Vagina (tissue), 2 donors: ENCODE measurements at regions not wholly inside any gene's neighbourhood (a gene's known extent, or its start where the extent isn't known, plus 50 kb on each side); places are given as distances from the start of the nearest gene placed in this dataset.

Experiments
- POLR2A ChIP-seq, 2 donors: fragments of 450-650 bp; IDR thresholded peaks; one replicate each; pipeline ENCODE4 v1.6.1; 2017; ENCODE audit warnings: antibody characterized with exemption in 2 of 2, mild to moderate bottlenecking in 2 of 2, moderate library complexity in 2 of 2
- TF ChIP-seq, protein P1 (sequence below), 3 experiments: fragments of 450-650 bp in 2 of 3; fragments of 200-600 bp in 1 of 3; sonication (generic) in 1 of 3; IDR thresholded peaks; one replicate each; pipeline ENCODE4 v1.5.1; 2017 to 2019; ENCODE audit warnings: antibody characterized with exemption in 3 of 3, mild to moderate bottlenecking in 2 of 3, moderate library complexity in 2 of 3

DNA sequence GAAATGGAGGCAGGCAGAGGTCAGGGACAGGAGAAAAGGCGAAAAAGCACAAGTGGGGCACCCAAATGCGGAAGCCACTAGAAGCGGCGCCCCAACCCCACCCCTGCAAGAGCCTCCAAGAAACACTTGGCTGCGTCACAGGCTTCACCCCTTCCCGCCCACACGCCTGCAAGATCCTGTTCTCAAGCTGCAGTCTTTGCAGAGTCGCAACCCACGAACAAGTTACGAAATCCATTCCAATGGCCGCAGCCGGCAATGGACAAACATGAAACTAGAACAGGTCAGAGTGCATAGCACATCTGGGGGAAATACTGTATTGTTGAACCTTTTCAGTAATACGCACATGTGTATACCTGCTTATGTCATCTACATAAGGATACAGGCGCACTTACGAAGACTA, 103.6 kb downstream of the PSMG1 start:
- TF ChIP-seq POLR2A (IDR thresholded peaks at IDR 0.05), result no peak
- TF ChIP-seq, protein P1, sequence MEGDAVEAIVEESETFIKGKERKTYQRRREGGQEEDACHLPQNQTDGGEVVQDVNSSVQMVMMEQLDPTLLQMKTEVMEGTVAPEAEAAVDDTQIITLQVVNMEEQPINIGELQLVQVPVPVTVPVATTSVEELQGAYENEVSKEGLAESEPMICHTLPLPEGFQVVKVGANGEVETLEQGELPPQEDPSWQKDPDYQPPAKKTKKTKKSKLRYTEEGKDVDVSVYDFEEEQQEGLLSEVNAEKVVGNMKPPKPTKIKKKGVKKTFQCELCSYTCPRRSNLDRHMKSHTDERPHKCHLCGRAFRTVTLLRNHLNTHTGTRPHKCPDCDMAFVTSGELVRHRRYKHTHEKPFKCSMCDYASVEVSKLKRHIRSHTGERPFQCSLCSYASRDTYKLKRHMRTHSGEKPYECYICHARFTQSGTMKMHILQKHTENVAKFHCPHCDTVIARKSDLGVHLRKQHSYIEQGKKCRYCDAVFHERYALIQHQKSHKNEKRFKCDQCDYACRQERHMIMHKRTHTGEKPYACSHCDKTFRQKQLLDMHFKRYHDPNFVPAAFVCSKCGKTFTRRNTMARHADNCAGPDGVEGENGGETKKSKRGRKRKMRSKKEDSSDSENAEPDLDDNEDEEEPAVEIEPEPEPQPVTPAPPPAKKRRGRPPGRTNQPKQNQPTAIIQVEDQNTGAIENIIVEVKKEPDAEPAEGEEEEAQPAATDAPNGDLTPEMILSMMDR (IDR thresholded peaks at IDR 0.05), result no peak
